Keratinocyte (primary cell): ENCODE measurements at regions not wholly inside any gene's neighbourhood (a gene's known extent, or its start where the extent isn't known, plus 50 kb on each side); places are given as distances from the start of the nearest gene placed in this dataset.
"Not testable (repeated sequence)": the region's sequence is repeated elsewhere in the genome, so short reads cannot be mapped to it uniquely, and the experiment has no call there.

ENCODE experiments used
- DNase-seq: peaks from one replicate; pipeline ENCODE4 v3.0.0-alpha.2; 2011; ENCODE audit warnings: low read depth, missing footprints, low spot score
- FAIRE-seq: peaks from 2 replicates; lab custom pipeline; 2011; peaks lifted over from hg19 to GRCh38; lab: Jason Lieb, UNC
- H2AFZ ChIP-seq: 2 replicates; pipeline ENCODE4 v1.6.0; 2012; ENCODE audit warnings: low read length, control low read depth, inconsistent platforms; ENCODE audit not compliant: control insufficient read depth
- H3K27ac ChIP-seq: 2 replicates; pipeline ENCODE4 v1.5.1; 2011; ENCODE audit warnings: low read length; ENCODE audit not compliant: control insufficient read depth, insufficient read depth
- H3K27me3 ChIP-seq: 3 replicates; pipeline ENCODE4 v1.6.0; 2011; ENCODE audit warnings: low read length; ENCODE audit not compliant: control insufficient read depth, insufficient read depth; ENCODE audit errors: extremely low read depth
- H3K36me3 ChIP-seq, 2 experiments: 2 replicates in 1 of 2; 3 replicates in 1 of 2; pipeline ENCODE4 v1.5.1; 2011; ENCODE audit warnings: low read length in 2 of 2, mild to moderate bottlenecking in 1 of 2; ENCODE audit not compliant: control insufficient read depth in 2 of 2, insufficient read depth in 2 of 2; ENCODE audit errors: extremely low read depth in 1 of 2
- H3K4me1 ChIP-seq: 3 replicates; pipeline ENCODE4 v1.5.1; 2011; ENCODE audit warnings: low read length; ENCODE audit not compliant: control insufficient read depth, insufficient read depth; ENCODE audit errors: extremely low read depth
- H3K4me2 ChIP-seq: 3 replicates; pipeline ENCODE4 v1.6.0; 2011; ENCODE audit warnings: low read depth, low read length; ENCODE audit not compliant: control insufficient read depth, insufficient read depth; ENCODE audit errors: extremely low read depth
- H3K4me3 ChIP-seq, 3 experiments: fragments of 200-600 bp in 1 of 3; sonication (generic) in 1 of 3; 2 replicates in 2 of 3; 3 replicates in 1 of 3; pipeline ENCODE4 v1.5.1; 2011 to 2016; ENCODE audit warnings: low read length in 3 of 3, mild to moderate bottlenecking in 3 of 3, control low read depth in 2 of 3, inconsistent platforms in 1 of 3, low read depth in 1 of 3, mixed read lengths in 1 of 3, mixed run types in 1 of 3, moderate library complexity in 1 of 3; ENCODE audit not compliant: control insufficient read depth in 2 of 3, insufficient read depth in 2 of 3; ENCODE audit errors: extremely low read depth in 1 of 3
- H3K79me2 ChIP-seq: 2 replicates; pipeline ENCODE4 v1.6.0; 2012; ENCODE audit warnings: low read length; ENCODE audit not compliant: control insufficient read depth, insufficient read depth
- H3K9ac ChIP-seq: 3 replicates; pipeline ENCODE4 v1.6.0; 2011; ENCODE audit warnings: low read length; ENCODE audit not compliant: control insufficient read depth, insufficient read depth; ENCODE audit errors: extremely low read depth
- H3K9me1 ChIP-seq: 3 replicates; pipeline ENCODE4 v1.6.0; 2011; ENCODE audit warnings: low read length; ENCODE audit not compliant: control insufficient read depth, insufficient read depth; ENCODE audit errors: extremely low read depth
- H3K9me3 ChIP-seq: 2 replicates; pipeline ENCODE4 v1.5.1; 2012; ENCODE audit warnings: low read depth, low read length; ENCODE audit not compliant: control insufficient read depth
- H4K20me1 ChIP-seq: 3 replicates; pipeline ENCODE4 v1.6.0; 2011; ENCODE audit warnings: low read length; ENCODE audit not compliant: control insufficient read depth, insufficient read depth; ENCODE audit errors: extremely low read depth
- EZH2 ChIP-seq: IDR thresholded peaks from one replicate; pipeline ENCODE4 v1.6.1; 2012; ENCODE audit warnings: inconsistent platforms, mild to moderate bottlenecking, low read length, moderate library complexity
- dilution Hi-C: fragments of 300-500 bp; cut with MboI; formaldehyde crosslinking; loops from one replicate; pipeline ENCODE4 v1.7.0; 2020; ENCODE audit warnings: low sequenced_read_pairs; ENCODE audit not compliant: extremely low pct_ligation_motif_present
- small RNA-seq, 3 experiments: library from RNA; depleted of rRNA; stranded (forward); fragments of <200 nt; gene quantifications; one replicate each; pipeline ENCODE3, GENCODE V24; 2012; ENCODE audit warnings: low read depth in 3 of 3, low replicate concordance in 1 of 3; ENCODE audit not compliant: insufficient read length in 3 of 3
- TF ChIP-seq, protein P1 (sequence below), 3 experiments: IDR thresholded peaks in 1 of 3; conservative IDR thresholded peaks in 1 of 3; optimal IDR thresholded peaks in 1 of 3; 2 replicates in 2 of 3; 3 replicates in 1 of 3; pipeline versions ENCODE3 to v1.5.1; 2011; ENCODE audit warnings: low read length in 3 of 3, mild to moderate bottlenecking in 3 of 3, moderate library complexity in 2 of 3, control low read depth in 1 of 3, inconsistent platforms in 1 of 3; ENCODE audit not compliant: insufficient read depth in 2 of 3; ENCODE audit errors: extremely low read depth in 1 of 3

DNA sequence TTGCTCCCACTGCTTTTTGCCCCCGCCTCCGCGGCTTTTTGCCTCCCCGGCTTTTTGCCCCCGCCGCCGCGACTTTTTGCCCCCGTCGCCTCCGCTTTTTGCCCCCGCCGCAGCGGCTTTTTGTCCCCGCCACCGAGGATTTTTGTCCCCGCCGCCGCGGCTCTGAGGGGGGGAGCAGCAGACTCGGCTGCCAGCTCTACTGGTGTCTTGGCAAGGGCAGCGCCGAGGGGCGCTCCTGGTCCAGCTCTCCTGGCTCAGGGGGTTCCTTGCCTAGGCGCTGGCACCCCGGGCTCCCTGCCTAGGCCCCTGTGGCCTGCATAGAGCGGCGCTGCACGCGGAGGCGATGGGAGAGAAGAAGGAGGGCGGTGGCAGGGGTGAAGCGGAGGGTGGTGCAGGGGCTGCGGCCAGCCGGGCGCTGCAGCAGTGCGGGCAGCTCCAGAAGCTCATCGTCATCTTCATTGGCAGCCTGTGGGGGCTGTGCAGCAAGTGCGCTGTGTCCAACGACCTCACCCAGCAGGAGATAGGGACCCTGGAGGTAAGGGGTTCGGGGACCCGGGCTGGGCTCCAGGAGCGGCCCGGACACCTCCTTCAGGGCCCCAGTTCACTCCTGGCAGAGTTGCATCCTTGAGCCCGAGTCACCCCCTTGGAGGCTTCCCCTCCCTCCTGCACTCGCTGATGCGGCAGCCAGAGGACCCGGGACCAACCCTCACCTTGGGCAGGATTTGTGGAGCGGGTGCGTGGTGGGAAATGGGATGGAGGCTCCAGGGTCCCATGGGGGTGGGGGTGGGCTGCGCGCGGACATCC, 642.4 kb downstream of the GOLGA6L6 start:
- FAIRE-seq, result no peak
- H3K79me2 ChIP-seq, result no peaks in the 10 kb centered on the region
- no peaks in the 10 kb centered on the region for H3K36me3 ChIP-seq
- H3K27ac ChIP-seq, result no peak overlapping the region
- H3K9me1 ChIP-seq, result no peaks in the 10 kb centered on the region
- dilution Hi-C loops, result no loop called here
- no peaks in the 10 kb centered on the region for H3K9me3 ChIP-seq
- no peak overlapping the region for H2AFZ ChIP-seq
- no peak for DNase-seq
- no peaks in the 10 kb centered on the region for H3K27me3 ChIP-seq
- no peak overlapping the region for H3K9ac ChIP-seq
- H3K4me2 ChIP-seq, result no peak overlapping the region
- TF ChIP-seq, protein P1, sequence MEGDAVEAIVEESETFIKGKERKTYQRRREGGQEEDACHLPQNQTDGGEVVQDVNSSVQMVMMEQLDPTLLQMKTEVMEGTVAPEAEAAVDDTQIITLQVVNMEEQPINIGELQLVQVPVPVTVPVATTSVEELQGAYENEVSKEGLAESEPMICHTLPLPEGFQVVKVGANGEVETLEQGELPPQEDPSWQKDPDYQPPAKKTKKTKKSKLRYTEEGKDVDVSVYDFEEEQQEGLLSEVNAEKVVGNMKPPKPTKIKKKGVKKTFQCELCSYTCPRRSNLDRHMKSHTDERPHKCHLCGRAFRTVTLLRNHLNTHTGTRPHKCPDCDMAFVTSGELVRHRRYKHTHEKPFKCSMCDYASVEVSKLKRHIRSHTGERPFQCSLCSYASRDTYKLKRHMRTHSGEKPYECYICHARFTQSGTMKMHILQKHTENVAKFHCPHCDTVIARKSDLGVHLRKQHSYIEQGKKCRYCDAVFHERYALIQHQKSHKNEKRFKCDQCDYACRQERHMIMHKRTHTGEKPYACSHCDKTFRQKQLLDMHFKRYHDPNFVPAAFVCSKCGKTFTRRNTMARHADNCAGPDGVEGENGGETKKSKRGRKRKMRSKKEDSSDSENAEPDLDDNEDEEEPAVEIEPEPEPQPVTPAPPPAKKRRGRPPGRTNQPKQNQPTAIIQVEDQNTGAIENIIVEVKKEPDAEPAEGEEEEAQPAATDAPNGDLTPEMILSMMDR (optimal IDR thresholded peaks at IDR 0.05 in 1 of 3, IDR thresholded peaks at IDR 0.05 in 1 of 3, conservative IDR thresholded peaks at IDR 0.05 in 1 of 3; ENCODE audit: extremely low read depth in 1 of 3, insufficient read depth in 2 of 3, low read length in 3 of 3), result no peak
- no peak for TF ChIP-seq EZH2
- no peaks in the 10 kb centered on the region for H4K20me1 ChIP-seq
- H3K4me3 ChIP-seq, result no peak overlapping the region
- no peaks in the 10 kb centered on the region for H3K4me1 ChIP-seq

DNA sequence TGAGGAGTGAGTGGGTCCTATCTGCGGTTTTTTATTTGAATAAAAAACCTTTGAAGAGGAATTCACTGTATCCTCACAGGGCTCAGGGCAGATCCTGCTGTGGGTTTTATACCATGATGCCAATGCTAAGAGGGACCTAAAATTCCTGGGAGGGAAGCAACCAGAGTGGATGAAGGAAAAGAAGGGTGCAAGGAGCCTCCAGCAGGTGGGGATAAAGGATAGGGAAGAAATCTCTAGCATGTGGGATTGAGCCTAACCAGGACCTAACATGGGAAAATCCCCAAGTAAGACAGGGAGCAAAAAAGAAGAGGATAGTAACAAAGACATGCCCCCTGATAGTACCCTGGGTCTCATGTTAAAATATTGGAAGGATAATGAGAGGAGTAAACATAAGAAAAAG, 652.8 kb downstream of the GOLGA6L6 start:
- FAIRE-seq, H3K36me3 ChIP-seq, H2AFZ ChIP-seq, DNase-seq, dilution Hi-C loops, H3K4me1 ChIP-seq, H3K9ac ChIP-seq, H3K27me3 ChIP-seq, H3K79me2 ChIP-seq, H3K27ac ChIP-seq, H3K4me3 ChIP-seq, H3K4me2 ChIP-seq, H4K20me1 ChIP-seq, H3K9me3 ChIP-seq, H3K9me1 ChIP-seq: not testable (repeated sequence)

DNA sequence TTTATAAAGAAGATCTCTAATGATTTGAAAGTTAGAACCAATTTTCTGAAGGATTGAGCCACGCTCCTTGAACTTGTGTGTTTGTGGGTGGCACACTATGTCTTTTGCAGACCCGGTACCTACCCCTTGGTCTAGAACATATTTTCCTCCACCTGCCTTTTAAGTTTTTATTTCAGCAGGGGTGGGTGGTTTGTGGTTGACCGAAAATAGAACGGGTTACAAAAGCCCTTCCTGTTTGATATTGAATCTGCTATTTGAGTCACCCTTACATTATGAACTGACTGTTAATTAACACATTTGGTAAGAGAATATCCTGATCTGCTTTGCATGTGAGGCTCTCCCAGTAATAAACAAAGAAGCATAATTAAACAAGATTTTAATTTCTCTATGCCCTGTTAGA, 697.5 kb downstream of the GOLGA6L6 start:
- H3K9me1 ChIP-seq, H3K4me3 ChIP-seq, DNase-seq, H3K27ac ChIP-seq, FAIRE-seq, H3K4me2 ChIP-seq, H3K27me3 ChIP-seq, H4K20me1 ChIP-seq, H2AFZ ChIP-seq, H3K9ac ChIP-seq, dilution Hi-C loops, H3K36me3 ChIP-seq, H3K9me3 ChIP-seq, H3K4me1 ChIP-seq, H3K79me2 ChIP-seq: not testable (repeated sequence)

Small RNA genes in the stretch of these regions (small RNA-seq; reads per million reads assigned to genes)
- gene AC138701.2, result 0 reads per million in 3 experiments
- 0 reads per million in 3 experiments for gene IGHD1OR15-1A
- gene IGHD2OR15-2A, result 0 reads per million in 3 experiments
- 0 reads per million in 3 experiments for gene IGHD3OR15-3A
- gene IGHD4OR15-4A, result 0 reads per million in 3 experiments
- 0 reads per million in 3 experiments for gene IGHD5OR15-5A
- 0 reads per million in 3 experiments for gene RN7SL584P
- 0 reads per million in 3 experiments for gene RNU6-978P
